ENCODE measurements at regions not wholly inside any gene's neighbourhood (a gene's known extent, or its start where the extent isn't known, plus 50 kb on each side); places are given as distances from the start of the nearest gene placed in this dataset.

- no peak for DNase-seq
Observed at GRCh38 chr6:84459401-84459800, 232.0 kb upstream of the CEP162 start.

- DNase-seq = no peak
Observed at GRCh38 chr6:84458271-84458670, 230.8 kb upstream of the CEP162 start.

GRCh38 chr6:84457276-84457675, 229.8 kb upstream of the CEP162 start:
- no peak for DNase-seq

- DNase-seq = no peak
Observed at GRCh38 chr6:84456803-84457202, 229.4 kb upstream of the CEP162 start.

- DNase-seq = no peak
Observed at GRCh38 chr6:84455511-84456029, 228.1 kb upstream of the CEP162 start.

- DNase-seq = no peak
Observed at GRCh38 chr6:84453499-84453898, 226.1 kb upstream of the CEP162 start.

- no peak for DNase-seq
Observed at GRCh38 chr6:84450018-84450417, 222.6 kb upstream of the CEP162 start.

GRCh38 chr6:84449220-84449619, 221.8 kb upstream of the CEP162 start:
- no peak for DNase-seq

- DNase-seq = no peak
Observed at GRCh38 chr6:84448331-84448730, 220.9 kb upstream of the CEP162 start.

GRCh38 chr6:84447651-84448050, 220.2 kb upstream of the CEP162 start:
- no peak for DNase-seq

GRCh38 chr6:84445068-84445467, 217.6 kb upstream of the CEP162 start:
- DNase-seq = no peak

GRCh38 chr6:84442208-84442607, 214.8 kb upstream of the CEP162 start:
- DNase-seq = no peak

GRCh38 chr6:84441456-84441855, 214.0 kb upstream of the CEP162 start:
- no peak for DNase-seq

GRCh38 chr6:84434550-84434949, 207.1 kb upstream of the CEP162 start:
- no peak for DNase-seq

GRCh38 chr6:84432619-84433018, 205.2 kb upstream of the CEP162 start:
- no peak for DNase-seq

GRCh38 chr6:84428300-84428907, 201.0 kb upstream of the CEP162 start:
- no peak for DNase-seq

- DNase-seq = no peak
Observed at GRCh38 chr6:84425971-84426705, 198.7 kb upstream of the CEP162 start.

GRCh38 chr6:84424956-84425355, 197.5 kb upstream of the CEP162 start:
- DNase-seq = no peak

GRCh38 chr6:84422380-84422968, 195.0 kb upstream of the CEP162 start:
- DNase-seq = peak; percentile 61

- no peak for DNase-seq
Observed at GRCh38 chr6:84421031-84421430, 193.6 kb upstream of the CEP162 start.

- DNase-seq = no peak
Observed at GRCh38 chr6:84417260-84417659, 189.8 kb upstream of the CEP162 start.

GRCh38 chr6:84416043-84416657, 188.7 kb upstream of the CEP162 start:
- DNase-seq = no peak

- no peak for DNase-seq
Observed at GRCh38 chr6:84415517-84415916, 188.1 kb upstream of the CEP162 start.

- DNase-seq = no peak
Observed at GRCh38 chr6:84415068-84415467, 187.6 kb upstream of the CEP162 start.
